Calu3 (cell line): ENCODE measurements at regions not wholly inside any gene's neighbourhood (a gene's known extent, or its start where the extent isn't known, plus 50 kb on each side); places are given as distances from the start of the nearest gene placed in this dataset.

ENCODE experiments used
- BruUV-seq: library from RNA; stranded (reverse); fragments of 400-500 nt; replicated peaks from 2 replicates; lab custom pipeline; 2021; lab: Mats Ljungman, UMichigan
- CTCF ChIA-PET: fragments of 300-600 bp; sonication (Branson Sonifier 250); formaldehyde crosslinking; loops from one replicate; lab custom pipeline; 2022; ENCODE audit warnings: antibody characterized with exemption; lab: Charles Lee
- DNase-seq: peaks from one replicate; pipeline ENCODE4 v3.0.0; 2022
- H3K27ac Mint-ChIP-seq: one replicate; pipeline ENCODE4 v1.8.0; 2022; ENCODE audit warnings: mixed read lengths; ENCODE audit not compliant: unreplicated experiment
- H3K27me3 Mint-ChIP-seq: one replicate; pipeline ENCODE4 v1.8.0; 2022; ENCODE audit warnings: mixed read lengths; ENCODE audit not compliant: unreplicated experiment
- H3K36me3 Mint-ChIP-seq: one replicate; pipeline ENCODE4 v1.8.0; 2022; ENCODE audit warnings: mild to moderate bottlenecking, moderate library complexity, mixed read lengths; ENCODE audit not compliant: insufficient read depth, unreplicated experiment
- H3K4me1 Mint-ChIP-seq: one replicate; pipeline ENCODE4 v1.8.0; 2022; ENCODE audit warnings: mild to moderate bottlenecking, low read depth, mixed read lengths; ENCODE audit not compliant: unreplicated experiment
- H3K4me3 Mint-ChIP-seq: one replicate; pipeline ENCODE4 v1.8.0; 2022; ENCODE audit warnings: mild to moderate bottlenecking, low read depth, moderate library complexity, mixed read lengths; ENCODE audit not compliant: unreplicated experiment
- H3K9me3 Mint-ChIP-seq: one replicate; pipeline ENCODE4 v1.8.0; 2022; ENCODE audit warnings: low read depth, mixed read lengths; ENCODE audit not compliant: unreplicated experiment
- intact Hi-C: fragments of 100-400 bp; cut with micrococcal nuclease; formaldehyde crosslinking; loops from one replicate; pipeline ENCODE4 v1.10.0; 2022; ENCODE audit not compliant: unreplicated experiment
- TF ChIP-seq, protein P1 (sequence below): fragments of 200-600 bp; IDR thresholded peaks from one replicate; pipeline ENCODE4 v1.8.0; 2022; ENCODE audit warnings: antibody characterized with exemption; ENCODE audit not compliant: unreplicated experiment

DNA sequence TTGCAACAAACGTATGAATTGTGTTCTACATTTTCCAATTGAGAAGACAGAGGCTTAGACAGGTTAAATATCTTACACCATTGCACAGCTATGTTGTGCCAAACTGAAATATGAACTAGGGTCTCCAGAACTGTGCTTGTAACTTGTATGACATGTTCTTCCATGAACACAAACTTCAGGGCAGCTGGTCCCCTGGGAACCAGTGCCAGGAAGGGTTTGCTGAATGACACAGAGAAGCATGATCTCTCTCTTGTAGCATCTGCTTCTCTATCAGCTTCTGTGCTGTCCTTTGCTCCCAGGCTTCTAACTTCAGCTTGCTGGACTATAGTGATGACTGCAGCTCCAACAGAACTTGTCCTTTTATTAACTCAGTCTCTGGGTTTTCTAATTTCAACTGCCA is 385.5 kb downstream of the SIPA1L2 start:
- TF ChIP-seq, protein P1, sequence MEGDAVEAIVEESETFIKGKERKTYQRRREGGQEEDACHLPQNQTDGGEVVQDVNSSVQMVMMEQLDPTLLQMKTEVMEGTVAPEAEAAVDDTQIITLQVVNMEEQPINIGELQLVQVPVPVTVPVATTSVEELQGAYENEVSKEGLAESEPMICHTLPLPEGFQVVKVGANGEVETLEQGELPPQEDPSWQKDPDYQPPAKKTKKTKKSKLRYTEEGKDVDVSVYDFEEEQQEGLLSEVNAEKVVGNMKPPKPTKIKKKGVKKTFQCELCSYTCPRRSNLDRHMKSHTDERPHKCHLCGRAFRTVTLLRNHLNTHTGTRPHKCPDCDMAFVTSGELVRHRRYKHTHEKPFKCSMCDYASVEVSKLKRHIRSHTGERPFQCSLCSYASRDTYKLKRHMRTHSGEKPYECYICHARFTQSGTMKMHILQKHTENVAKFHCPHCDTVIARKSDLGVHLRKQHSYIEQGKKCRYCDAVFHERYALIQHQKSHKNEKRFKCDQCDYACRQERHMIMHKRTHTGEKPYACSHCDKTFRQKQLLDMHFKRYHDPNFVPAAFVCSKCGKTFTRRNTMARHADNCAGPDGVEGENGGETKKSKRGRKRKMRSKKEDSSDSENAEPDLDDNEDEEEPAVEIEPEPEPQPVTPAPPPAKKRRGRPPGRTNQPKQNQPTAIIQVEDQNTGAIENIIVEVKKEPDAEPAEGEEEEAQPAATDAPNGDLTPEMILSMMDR, result no peak
- CTCF ChIA-PET, result interaction anchor here (0.7 kb wide), 2 partner anchors 19 to 523 kb away, joined by 4 read pairs; no protein-coding TSS in a partner anchor
- no peaks in the 10 kb centered on the region for H3K36me3 Mint-ChIP-seq
- H3K4me3 Mint-ChIP-seq, result no peak overlapping the region
- BruUV-seq, result no TSS peak
- no peak overlapping the region for H3K27ac Mint-ChIP-seq
- H3K27me3 Mint-ChIP-seq, result no peaks in the 10 kb centered on the region
- no peak for DNase-seq
- H3K4me1 Mint-ChIP-seq, result no peaks in the 10 kb centered on the region
- intact Hi-C loops, result no loop called here
- H3K9me3 Mint-ChIP-seq, result peaks cover 9% of the 10 kb centered on the region

DNA sequence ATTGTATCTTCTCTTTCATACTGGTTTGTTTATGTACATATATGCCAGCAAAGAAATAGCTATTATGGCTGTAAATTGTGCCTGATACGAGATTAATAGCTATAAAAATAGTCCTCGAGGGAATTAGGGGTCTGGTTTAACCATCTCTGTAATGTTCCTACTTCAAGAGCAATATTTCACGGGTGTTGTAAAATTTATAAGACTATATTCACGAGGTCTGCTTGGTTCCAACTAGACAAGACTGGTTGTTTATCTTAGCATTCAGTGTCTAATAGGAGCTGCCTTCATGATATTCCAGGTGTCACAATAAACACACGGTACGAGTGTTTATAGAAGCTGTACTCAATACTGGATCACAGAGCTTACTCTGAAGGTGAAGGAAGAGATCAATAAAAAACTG is 389.9 kb downstream of the SIPA1L2 start:
- no peak overlapping the region for H3K27ac Mint-ChIP-seq
- H3K9me3 Mint-ChIP-seq, result peaks cover 9% of the 10 kb centered on the region
- TF ChIP-seq, protein P1, result no peak
- no peaks in the 10 kb centered on the region for H3K4me1 Mint-ChIP-seq
- no TSS peak for BruUV-seq
- H3K4me3 Mint-ChIP-seq, result no peak overlapping the region
- CTCF ChIA-PET, result no interaction called here
- intact Hi-C loops, result no loop called here
- no peak for DNase-seq
- no peaks in the 10 kb centered on the region for H3K27me3 Mint-ChIP-seq
- no peaks in the 10 kb centered on the region for H3K36me3 Mint-ChIP-seq

DNA sequence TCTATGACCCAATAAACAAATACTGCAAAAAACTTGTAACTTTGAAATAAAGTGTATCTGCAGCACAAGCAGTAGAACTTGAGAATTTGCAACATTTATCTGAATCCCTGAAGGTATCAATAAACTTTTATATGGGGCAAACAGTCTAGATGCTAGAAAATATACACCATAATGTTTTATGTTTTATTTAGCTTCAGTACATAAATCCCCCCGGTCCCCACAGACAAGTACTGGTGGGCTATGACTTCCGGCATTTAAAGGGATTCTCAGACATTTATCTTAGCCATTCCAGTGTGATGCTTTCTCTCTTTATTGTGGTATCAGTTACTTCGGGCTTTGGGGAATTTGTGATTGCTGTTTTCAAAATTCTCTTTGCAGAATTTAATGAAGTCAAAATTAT is 390.4 kb downstream of the SIPA1L2 start:
- CTCF ChIA-PET, result no interaction called here
- BruUV-seq, result no TSS peak
- intact Hi-C loops, result no loop called here
- H3K27ac Mint-ChIP-seq, result no peak overlapping the region
- no peaks in the 10 kb centered on the region for H3K36me3 Mint-ChIP-seq
- no peaks in the 10 kb centered on the region for H3K27me3 Mint-ChIP-seq
- TF ChIP-seq, protein P1, result no peak
- H3K4me1 Mint-ChIP-seq, result no peaks in the 10 kb centered on the region
- H3K4me3 Mint-ChIP-seq, result no peak overlapping the region
- DNase-seq, result no peak
- H3K9me3 Mint-ChIP-seq, result peaks cover 9% of the 10 kb centered on the region

GRCh38 chr1:232238009-232238408 is 391.9 kb downstream of the SIPA1L2 start:
- intact Hi-C loops, result no loop called here
- Mint-ChIP-seq H3K27ac (no peak overlapping the region), H3K4me3 (no peak overlapping the region), H3K4me1 (no peaks in the 10 kb centered on the region), H3K27me3 (no peaks in the 10 kb centered on the region), H3K36me3 (no peaks in the 10 kb centered on the region), H3K9me3 (peaks cover 13% of the 10 kb centered on the region)
- CTCF ChIA-PET, result no interaction called here
- TF ChIP-seq, protein P1, result no peak
- no peak for DNase-seq
- no TSS peak for BruUV-seq

- no peak for DNase-seq
- no peaks in the 10 kb centered on the region for H3K36me3 Mint-ChIP-seq
- CTCF ChIA-PET, result no interaction called here
- no peaks in the 10 kb centered on the region for H3K27me3 Mint-ChIP-seq
- no peaks in the 10 kb centered on the region for H3K4me1 Mint-ChIP-seq
- no peak overlapping the region for H3K4me3 Mint-ChIP-seq
- no peak overlapping the region for H3K27ac Mint-ChIP-seq
- peaks cover 13% of the 10 kb centered on the region for H3K9me3 Mint-ChIP-seq
- BruUV-seq, result no TSS peak
- TF ChIP-seq, protein P1, result no peak
- intact Hi-C loops, result no loop called here
Measured at GRCh38 chr1:232227306-232227705, 402.6 kb downstream of the SIPA1L2 start.
